ENCODE measurements at regions not wholly inside any gene's neighbourhood (a gene's known extent, or its start where the extent isn't known, plus 50 kb on each side); places are given as distances from the start of the nearest gene placed in this dataset.
"Not testable (repeated sequence)": the region's sequence is repeated elsewhere in the genome, so short reads cannot be mapped to it uniquely, and the experiment has no call there.

GRCh38 chr14:84273181-84273580, 1256.8 kb upstream of the FLRT2 start:
- no peak for DNase-seq

- DNase-seq = no peak
Observed at GRCh38 chr14:84282618-84283017, 1247.3 kb upstream of the FLRT2 start.

DNA sequence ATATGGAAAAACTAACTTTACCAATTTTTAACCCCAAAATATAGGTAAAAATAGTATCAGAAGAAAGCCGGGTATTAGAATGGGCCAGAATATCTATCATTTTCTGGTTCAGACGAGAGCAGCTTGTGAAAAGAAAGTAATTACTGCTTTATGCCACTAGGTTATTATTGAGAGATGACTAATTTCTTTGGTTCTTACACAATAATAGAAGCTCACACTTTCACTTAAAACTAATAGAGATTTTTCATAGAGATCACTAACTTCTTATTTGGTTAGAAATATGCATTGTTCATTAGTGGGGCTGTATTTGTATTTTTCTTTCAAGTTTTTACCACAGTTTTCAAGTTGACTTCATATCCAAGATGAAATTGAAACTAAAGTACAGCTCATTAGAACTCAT, 1241.2 kb upstream of the FLRT2 start:
- DNase-seq = no peak

DNA sequence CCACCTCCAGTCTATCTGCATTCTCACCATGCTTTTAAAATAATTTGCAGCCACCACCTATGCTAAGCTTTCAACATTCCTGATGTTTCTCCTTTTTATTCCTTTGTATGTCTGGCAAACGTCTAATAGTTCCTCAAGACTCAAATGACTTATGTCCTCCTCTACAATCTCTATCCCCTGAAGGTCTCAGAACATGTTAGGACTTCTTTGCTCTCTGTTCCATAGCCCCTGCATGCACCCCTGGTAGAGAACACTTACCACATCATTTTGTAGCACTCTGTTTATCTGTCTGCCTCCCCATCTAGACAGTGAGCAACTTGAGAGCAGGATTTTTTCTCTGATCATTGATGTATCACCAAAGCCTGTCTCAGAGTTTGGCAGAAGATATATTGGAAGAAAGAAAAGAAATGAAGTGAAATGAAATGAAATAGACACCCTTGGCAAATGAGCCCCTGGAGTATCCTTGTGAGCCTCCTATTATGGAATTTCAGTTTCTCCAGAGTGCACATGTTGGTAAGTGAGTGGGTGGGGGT, 1231.2 kb upstream of the FLRT2 start:
- no peak for DNase-seq

GRCh38 chr14:84303140-84303539, 1226.8 kb upstream of the FLRT2 start:
- no peak for DNase-seq

DNA sequence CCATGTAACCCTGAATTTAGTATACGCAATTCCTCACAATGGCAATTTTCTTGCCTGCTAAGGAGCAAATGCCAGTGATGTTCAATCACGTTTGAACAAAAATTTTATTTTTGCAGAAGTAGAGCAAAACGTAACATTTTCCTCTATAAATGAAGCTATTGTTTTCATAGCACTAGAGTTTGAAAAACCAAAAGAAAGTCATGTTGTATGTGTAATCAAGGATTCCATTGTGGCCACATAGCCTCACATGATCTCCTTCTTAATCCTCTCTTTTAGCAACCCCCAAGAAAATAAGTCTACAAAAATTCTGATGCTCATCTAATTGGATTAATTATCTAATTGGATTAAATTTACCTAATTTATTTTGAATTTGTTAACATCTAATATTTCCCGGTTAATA, 1217.4 kb upstream of the FLRT2 start:
- DNase-seq = no peak

DNA sequence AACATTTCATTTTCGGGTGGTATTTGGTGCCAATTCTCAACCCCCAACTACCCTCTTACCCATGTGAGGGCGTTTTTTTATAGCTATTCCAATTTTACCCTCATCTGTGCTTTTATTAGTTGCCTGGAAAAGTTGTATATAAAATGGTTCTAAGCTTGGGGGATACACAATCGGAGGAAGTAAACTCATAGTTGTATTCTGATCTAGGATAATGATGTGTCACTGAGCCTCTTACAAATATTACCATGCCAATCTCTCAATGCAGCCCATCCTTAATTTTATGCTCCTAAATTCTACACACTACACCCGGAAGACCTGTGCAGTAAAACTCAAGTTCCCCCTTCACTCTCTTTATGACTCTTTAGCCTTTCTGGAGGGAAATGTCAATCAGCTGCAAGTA, 1206.5 kb upstream of the FLRT2 start:
- DNase-seq = no peak

DNA sequence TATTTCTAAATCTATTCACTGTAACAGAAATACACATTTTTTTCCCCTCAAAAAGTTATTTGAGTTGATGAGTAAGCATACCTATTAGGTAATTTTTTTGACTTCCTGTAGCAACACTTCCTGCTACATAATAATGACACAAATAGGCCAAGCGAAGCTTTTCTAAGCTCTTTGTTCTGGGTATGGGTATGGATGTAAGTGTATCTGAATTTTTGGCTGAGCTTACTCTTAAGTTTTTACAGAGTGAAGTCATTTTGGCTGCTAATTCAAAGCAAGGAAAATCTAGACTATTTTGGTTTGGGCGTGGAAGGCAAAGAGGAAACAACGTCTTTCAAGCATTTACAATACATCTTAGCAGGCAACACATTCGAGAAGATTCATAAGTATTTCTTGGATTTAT, 1206.0 kb upstream of the FLRT2 start:
- DNase-seq = no peak

GRCh38 chr14:84336433-84336832, 1193.5 kb upstream of the FLRT2 start:
- no peak for DNase-seq

- DNase-seq = no peak
Observed at GRCh38 chr14:84340938-84341337, 1189.0 kb upstream of the FLRT2 start.

- not testable (repeated sequence) for DNase-seq
Observed at GRCh38 chr14:84341867-84342266, 1188.1 kb upstream of the FLRT2 start.

DNA sequence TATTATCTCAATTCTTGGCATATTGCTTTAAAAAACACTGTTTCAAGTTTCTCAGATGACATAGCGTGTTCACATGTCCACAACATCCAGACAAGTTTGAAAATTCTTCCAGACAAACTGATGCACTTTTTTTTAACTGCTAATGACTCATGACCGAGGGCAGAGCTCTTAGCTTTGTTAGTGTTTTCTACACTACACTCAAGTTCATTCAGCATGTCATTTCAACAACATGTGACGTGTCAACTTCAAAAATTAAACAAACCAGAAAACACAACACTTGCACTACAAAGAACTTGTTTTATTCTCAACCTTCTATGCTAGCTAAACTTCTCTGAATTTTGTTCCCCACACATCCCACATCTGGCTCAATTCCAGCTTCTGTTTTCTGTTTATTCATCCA, 1186.3 kb upstream of the FLRT2 start:
- DNase-seq = no peak

DNA sequence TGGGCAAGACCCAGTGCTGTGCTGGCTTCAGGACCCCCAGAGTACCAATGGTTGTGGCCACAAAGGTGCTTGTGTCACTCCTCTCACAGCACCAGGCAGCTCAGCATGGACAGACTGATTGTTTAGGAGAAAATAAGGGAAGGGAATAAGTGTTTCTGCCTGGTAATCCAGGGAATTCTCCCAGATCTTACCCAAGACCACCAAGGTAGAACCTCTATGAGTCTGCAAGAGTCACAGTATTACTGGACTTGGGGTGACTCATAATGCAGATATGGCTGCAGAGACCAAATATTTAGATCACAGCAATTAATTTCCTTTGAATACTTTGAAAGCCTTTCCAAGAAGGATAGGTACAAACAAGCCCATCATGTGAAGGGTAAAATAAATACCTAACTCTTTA, 1178.3 kb upstream of the FLRT2 start:
- no peak for DNase-seq

DNA sequence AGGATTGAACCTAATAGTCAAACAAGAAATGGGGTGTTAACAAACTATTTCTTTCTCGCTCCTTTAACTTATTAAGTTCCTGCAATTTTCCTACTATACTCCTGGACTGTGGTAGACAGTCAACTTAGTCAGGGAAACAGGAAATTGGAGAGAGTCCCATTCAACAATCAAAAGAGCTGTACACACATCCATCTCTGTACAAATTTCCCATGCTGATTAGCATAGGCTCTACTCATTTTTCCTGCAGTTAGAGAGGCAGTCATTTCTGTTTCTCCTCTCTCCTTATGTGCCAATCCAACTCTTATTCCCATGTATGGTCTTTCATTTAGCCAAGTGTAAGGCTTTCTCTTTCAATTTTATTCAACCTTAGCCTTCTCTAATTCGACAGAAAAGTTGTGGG, 1168.5 kb upstream of the FLRT2 start:
- no peak for DNase-seq

- no peak for DNase-seq
Observed at GRCh38 chr14:84375235-84375634, 1154.7 kb upstream of the FLRT2 start.

DNA sequence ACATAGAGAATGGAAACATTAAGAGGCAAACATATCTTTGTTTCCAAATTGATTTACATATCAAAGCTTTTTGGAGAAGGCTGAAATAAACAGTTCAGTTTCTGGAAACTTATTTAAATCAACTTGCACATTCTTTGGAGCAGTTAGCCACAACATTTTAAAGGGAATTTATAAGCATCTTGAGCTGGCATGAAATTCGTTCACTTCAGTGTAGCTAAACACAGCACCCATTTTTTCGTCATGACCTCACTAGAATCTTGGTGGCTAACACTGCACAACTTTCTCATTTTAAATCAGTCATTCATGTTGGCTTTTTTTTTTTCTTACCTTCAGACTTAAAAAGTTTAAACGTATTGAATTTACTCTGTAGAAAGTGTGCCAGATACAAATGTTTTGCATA, 1139.9 kb upstream of the FLRT2 start:
- no peak for DNase-seq

- DNase-seq = no peak
Observed at GRCh38 chr14:84397631-84398030, 1132.3 kb upstream of the FLRT2 start.

GRCh38 chr14:84399296-84399910, 1130.5 kb upstream of the FLRT2 start:
- no peak for DNase-seq

GRCh38 chr14:84401631-84402030, 1128.3 kb upstream of the FLRT2 start:
- DNase-seq = no peak

DNA sequence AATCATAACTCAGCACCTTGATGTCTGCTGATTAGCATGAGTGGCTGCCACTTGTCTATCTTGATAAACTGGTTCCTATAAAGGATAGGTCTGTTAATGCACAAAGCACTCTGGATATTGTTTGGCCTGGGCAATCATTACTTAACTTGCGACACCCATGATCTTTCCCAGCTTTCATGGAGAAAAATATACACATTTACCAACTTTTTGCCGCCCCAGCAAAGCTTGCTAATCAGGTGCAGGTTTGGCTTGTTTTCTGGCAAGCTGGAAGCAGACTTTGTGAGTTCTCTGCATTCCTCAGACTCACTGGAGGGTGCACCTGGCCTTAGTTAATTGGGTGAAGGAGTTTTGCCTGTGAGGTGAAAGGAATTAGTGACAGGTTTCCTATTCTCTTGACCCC, 1126.4 kb upstream of the FLRT2 start:
- DNase-seq = no peak

DNA sequence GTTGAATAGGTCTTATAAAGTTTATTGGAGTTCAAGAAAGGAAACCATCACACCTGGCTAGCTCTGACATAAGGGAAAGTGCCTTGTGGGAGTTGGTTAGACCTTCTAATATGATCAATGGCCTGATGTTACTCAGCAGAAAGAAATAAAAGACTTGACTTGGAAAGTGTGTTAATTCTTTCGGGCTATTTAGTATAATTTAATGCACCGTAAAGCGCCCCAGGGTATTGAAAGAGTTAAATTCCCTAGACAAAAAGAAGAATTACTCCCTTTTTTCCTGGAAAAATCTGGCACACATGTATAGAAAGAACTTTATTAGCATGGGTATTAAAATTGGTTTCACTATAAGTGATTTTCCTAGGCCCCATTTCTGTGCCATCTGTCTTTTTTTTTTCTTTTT, 1125.7 kb upstream of the FLRT2 start:
- DNase-seq = no peak

GRCh38 chr14:84409435-84409834, 1120.5 kb upstream of the FLRT2 start:
- no peak for DNase-seq

DNA sequence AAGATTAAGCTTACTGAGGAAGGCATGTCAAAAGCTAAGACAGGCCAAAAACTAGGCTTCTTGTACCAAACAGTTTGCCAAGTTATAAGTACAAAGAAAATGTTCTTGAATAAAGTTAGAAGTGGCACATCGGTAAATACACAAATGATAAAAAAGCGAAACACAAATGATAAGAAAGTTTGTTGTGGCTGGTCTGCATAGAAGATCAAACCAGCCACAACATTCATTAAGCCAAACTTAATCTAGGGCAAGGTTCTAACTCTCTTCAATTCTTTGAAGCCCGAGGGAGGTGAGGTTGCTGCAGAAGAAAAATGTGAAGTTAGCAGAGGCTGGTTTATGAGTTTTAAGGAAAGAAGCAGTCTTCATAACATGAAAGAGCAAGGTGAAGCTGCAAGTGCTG, 1119.6 kb upstream of the FLRT2 start:
- DNase-seq = no peak

- DNase-seq = no peak
Observed at GRCh38 chr14:84420221-84420620, 1109.7 kb upstream of the FLRT2 start.

- DNase-seq = no peak
Observed at GRCh38 chr14:84421621-84422020, 1108.3 kb upstream of the FLRT2 start.

DNA sequence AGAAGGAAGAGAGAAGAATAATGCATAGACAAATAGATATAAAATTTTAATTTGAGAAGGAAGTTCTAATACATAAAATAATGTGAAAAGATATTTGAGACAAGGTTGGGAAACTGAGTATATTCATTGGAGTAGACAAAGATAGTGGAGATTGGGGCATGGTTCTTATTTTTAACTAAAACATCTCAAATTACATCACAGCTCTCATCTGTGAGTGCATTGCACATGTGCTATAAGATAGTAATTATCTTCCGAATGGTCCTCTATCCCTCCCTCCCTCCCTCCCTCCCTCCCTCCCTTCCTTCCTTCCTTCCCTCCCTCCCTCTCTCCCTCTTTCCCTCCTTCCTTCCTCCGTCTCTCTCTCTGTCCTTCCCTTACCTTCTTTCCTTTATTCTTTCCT, 1104.0 kb upstream of the FLRT2 start:
- no peak for DNase-seq
